Left ventricle myocardium inferior (tissue), 1 donor: ENCODE measurements at regions not wholly inside any gene's neighbourhood (a gene's known extent, or its start where the extent isn't known, plus 50 kb on each side); places are given as distances from the start of the nearest gene placed in this dataset.
A peak's percentile ranks its signal among the peaks of the same experiment; 100 is the strongest.

Experiments used
- DNase-seq: peaks from one replicate; pipeline ENCODE4 v3.0.0-alpha.2; 2020
- H3K27ac ChIP-seq: fragments of 200-600 bp; replicated peaks from 2 replicates; pipeline ENCODE4 v1.8.0; 2021
- H3K27me3 ChIP-seq: fragments of 200-600 bp; 2 replicates; pipeline ENCODE4 v1.8.0; 2021; ENCODE audit warnings: low read depth
- H3K36me3 ChIP-seq: fragments of 200-600 bp; 2 replicates; pipeline ENCODE4 v1.8.0; 2021
- H3K4me1 ChIP-seq: fragments of 200-600 bp; 2 replicates; pipeline ENCODE4 v1.8.0; 2021
- H3K4me3 ChIP-seq: fragments of 200-600 bp; 2 replicates; pipeline ENCODE4 v1.8.0; 2021; ENCODE audit warnings: mild to moderate bottlenecking, moderate library complexity
- H3K9me3 ChIP-seq: fragments of 200-600 bp; replicated peaks from 2 replicates; pipeline ENCODE4 v1.8.0; 2021
- intact Hi-C: fragments of 100-400 bp; cut with micrococcal nuclease; formaldehyde crosslinking; loops from one replicate; pipeline ENCODE4 v1.11.0; 2022
- TF ChIP-seq, protein P1 (sequence below): fragments of 200-600 bp; IDR thresholded peaks from 2 replicates; pipeline ENCODE4 v1.8.0; 2021; ENCODE audit warnings: antibody characterized with exemption, mild to moderate bottlenecking, borderline replicate concordance
- donor health status: DM: no; HTN: yes; CAD: no; lungs with severe emphysema.

DNA sequence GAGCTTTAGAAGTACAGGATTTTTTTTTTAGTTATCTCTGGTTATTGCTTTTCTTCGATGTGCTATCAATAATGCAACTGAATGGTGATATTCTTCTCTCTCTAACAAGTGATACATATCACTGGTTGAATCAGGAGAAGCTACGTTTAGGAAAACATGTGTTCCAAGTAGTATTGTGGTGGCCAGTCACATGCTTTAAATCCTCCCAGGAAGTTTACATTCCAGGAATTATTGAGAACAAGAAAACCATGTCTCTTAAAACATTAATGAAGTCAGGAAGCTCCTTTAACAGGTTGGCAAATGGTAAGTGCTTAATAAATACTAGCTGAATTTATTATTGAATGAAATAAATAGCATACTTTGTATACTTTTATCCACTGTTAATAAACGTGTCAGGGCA lies 371.1 kb downstream of the BCKDHB start:
- intact Hi-C loops: no loop called here
- Histone ChIP-seq H3K27ac (no peak overlapping the region), H3K9me3 (no peaks in the 10 kb centered on the region), H3K4me1 (no peaks in the 10 kb centered on the region), H3K36me3 (no peaks in the 10 kb centered on the region), H3K27me3 (no peaks in the 10 kb centered on the region), H3K4me3 (no peak overlapping the region)
- DNase-seq: no peak
- TF ChIP-seq, protein P1, sequence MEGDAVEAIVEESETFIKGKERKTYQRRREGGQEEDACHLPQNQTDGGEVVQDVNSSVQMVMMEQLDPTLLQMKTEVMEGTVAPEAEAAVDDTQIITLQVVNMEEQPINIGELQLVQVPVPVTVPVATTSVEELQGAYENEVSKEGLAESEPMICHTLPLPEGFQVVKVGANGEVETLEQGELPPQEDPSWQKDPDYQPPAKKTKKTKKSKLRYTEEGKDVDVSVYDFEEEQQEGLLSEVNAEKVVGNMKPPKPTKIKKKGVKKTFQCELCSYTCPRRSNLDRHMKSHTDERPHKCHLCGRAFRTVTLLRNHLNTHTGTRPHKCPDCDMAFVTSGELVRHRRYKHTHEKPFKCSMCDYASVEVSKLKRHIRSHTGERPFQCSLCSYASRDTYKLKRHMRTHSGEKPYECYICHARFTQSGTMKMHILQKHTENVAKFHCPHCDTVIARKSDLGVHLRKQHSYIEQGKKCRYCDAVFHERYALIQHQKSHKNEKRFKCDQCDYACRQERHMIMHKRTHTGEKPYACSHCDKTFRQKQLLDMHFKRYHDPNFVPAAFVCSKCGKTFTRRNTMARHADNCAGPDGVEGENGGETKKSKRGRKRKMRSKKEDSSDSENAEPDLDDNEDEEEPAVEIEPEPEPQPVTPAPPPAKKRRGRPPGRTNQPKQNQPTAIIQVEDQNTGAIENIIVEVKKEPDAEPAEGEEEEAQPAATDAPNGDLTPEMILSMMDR: no peak

DNA sequence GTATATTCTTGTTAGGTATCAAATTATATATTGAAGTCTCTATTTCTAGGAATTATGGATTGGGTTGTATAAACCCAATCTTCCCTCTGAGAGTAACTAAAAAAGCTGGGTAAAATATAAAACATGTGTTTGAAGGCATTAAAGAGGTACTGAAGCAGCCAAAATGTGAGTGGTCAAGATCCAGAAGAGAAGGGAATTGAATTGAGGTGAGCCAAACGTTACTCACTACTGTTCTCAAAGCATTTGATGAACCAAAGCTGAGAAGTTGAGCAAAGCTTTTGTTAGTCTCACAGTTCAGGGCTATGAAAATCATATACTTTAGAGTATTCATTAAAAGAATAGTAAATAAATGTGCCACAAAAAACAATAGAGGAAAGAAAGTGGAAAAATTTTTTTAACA lies 365.8 kb downstream of the BCKDHB start:
- no peaks in the 10 kb centered on the region for H3K9me3 ChIP-seq
- peaks cover 23% of the 10 kb centered on the region for H3K4me1 ChIP-seq
- H3K4me3 ChIP-seq: no peak overlapping the region
- no peaks in the 10 kb centered on the region for H3K36me3 ChIP-seq
- DNase-seq: no peak
- H3K27ac ChIP-seq: no peak overlapping the region
- TF ChIP-seq, protein P1: no peak
- H3K27me3 ChIP-seq: no peaks in the 10 kb centered on the region
- intact Hi-C loops: no loop called here

DNA sequence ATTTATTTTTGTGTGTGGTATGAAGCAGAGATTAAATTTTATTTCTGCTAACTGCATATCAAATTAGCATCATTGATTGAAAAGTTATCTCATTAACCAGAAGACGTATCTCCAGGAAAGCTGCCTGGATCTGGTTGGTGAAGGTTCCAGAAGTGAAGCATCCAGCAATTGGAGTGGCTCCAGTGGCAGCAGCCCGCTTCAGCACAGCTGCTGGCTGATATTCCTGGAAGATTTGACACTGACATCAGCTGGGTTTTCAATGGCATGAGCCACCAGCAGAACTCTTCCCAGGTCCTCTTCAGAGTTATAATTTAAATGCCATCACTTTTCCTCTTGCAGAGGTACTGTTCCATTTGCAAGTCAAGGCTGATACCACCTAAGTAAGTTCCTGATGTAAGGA lies 363.5 kb downstream of the BCKDHB start:
- Histone ChIP-seq H3K4me3 (no peak overlapping the region), H3K36me3 (no peaks in the 10 kb centered on the region), H3K27ac (no peak overlapping the region), H3K9me3 (no peaks in the 10 kb centered on the region), H3K27me3 (no peaks in the 10 kb centered on the region), H3K4me1 (peaks cover 27% of the 10 kb centered on the region)
- no peak for DNase-seq
- TF ChIP-seq, protein P1: no peak
- intact Hi-C loops: no loop called here

DNA sequence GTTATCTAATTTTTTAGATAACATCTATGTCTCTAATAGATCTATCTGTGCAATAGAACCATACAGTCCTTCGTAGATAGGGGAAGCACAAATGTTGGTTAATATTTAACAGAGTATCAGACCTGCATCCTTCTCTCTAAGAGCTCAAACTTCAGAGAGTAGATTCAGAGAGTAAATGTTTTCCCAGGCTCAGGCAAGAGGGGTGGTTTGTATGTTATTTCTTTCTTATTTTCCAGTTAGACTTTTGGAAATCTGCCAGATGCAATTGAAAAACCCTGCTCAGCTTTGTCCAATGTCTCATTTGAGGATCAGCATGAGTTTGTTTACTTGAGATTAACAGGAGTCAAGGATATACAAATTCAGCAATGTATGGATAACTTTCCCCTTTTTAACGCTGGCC lies 361.9 kb downstream of the BCKDHB start:
- Histone ChIP-seq H3K27me3 (no peaks in the 10 kb centered on the region), H3K9me3 (no peaks in the 10 kb centered on the region), H3K4me3 (no peak overlapping the region), H3K36me3 (no peaks in the 10 kb centered on the region), H3K27ac (no peak overlapping the region), H3K4me1 (peaks cover 27% of the 10 kb centered on the region)
- intact Hi-C loops: no loop called here
- DNase-seq: no peak
- TF ChIP-seq, protein P1: no peak

DNA sequence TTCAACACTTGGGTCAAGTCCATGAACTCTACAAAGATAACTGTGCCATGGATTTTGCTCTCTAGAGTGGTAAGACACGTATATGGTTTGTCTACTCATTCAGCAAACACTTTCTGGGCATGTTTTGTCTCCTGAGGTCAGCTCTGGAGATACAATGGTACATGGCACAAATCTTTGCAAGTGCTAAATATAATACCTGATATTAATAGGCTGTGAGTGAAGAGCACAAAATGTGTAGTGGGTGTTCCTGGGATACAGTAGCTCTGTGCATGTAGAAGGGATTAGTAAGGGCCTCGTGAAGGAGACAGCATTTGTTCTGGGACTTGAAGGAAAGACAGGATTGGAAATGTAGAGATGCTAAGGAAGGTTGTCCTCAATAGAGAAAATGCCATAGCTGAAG lies 360.9 kb downstream of the BCKDHB start:
- no peaks in the 10 kb centered on the region for H3K9me3 ChIP-seq
- TF ChIP-seq, protein P1: no peak
- H3K4me3 ChIP-seq: no peak overlapping the region
- H3K27me3 ChIP-seq: no peaks in the 10 kb centered on the region
- H3K36me3 ChIP-seq: no peaks in the 10 kb centered on the region
- DNase-seq: no peak
- peak overlapping the region; percentile 52 for H3K27ac ChIP-seq
- H3K4me1 ChIP-seq: peaks cover 27% of the 10 kb centered on the region
- intact Hi-C loops: no loop called here

DNA sequence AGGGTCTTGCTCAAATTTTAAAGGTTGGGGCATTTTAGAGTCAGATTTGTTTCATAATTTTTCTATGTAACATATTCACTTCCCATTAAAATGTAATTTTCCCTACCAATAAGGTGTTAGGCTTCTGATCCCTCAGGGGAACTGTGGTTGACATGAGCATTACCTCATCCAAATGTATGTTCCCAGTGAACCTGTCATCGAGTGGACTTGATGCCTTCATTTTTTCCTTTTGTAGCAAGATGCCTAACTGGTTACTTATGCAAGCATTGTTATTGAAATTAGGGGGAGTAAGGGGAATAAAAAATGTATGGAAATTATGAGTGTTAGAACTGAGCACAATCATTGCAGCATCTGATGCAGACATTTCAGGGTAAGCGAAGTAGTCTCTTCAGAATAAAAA lies 360.5 kb downstream of the BCKDHB start:
- no peaks in the 10 kb centered on the region for H3K9me3 ChIP-seq
- H3K27ac ChIP-seq: peak overlapping the region; percentile 52
- no peak overlapping the region for H3K4me3 ChIP-seq
- H3K4me1 ChIP-seq: peaks cover 27% of the 10 kb centered on the region
- TF ChIP-seq, protein P1: no peak
- intact Hi-C loops: no loop called here
- H3K27me3 ChIP-seq: no peaks in the 10 kb centered on the region
- DNase-seq: no peak
- no peaks in the 10 kb centered on the region for H3K36me3 ChIP-seq
